Left lung (tissue), 4 donors: ENCODE measurements at regions not wholly inside any gene's neighbourhood (a gene's known extent, or its start where the extent isn't known, plus 50 kb on each side); places are given as distances from the start of the nearest gene placed in this dataset.
"Not testable (repeated sequence)": the region's sequence is repeated elsewhere in the genome, so short reads cannot be mapped to it uniquely, and the experiment has no call there.

Experiments used
- ATAC-seq: fragments of 200-7000 bp; cut with Tn5 transposase; one replicate; pipeline ENCODE4 v1.9.1; 2020; ENCODE audit warnings: moderate library complexity
- DNase-seq, 4 donors: peaks; one replicate each; pipeline ENCODE4 v3.0.0-alpha.2; 2013 to 2020
- H3K27ac ChIP-seq, 2 donors: fragments of 200-600 bp; sonication (generic) in 1 of 2; one replicate each; pipeline versions ENCODE4 v1.5.0 to v1.8.0; 2020 to 2021
- H3K27me3 ChIP-seq, 2 donors: fragments of 200-600 bp; sonication (generic) in 1 of 2; one replicate each; pipeline versions ENCODE4 v1.5.0 to v1.8.0; 2020 to 2021
- H3K36me3 ChIP-seq, 2 donors: fragments of 200-600 bp; sonication (generic) in 1 of 2; one replicate each; pipeline versions ENCODE4 v1.5.0 to v1.8.0; 2020 to 2021
- H3K4me1 ChIP-seq, 2 donors: fragments of 200-600 bp; one replicate each; pipeline ENCODE4 v1.8.0; 2021
- H3K4me3 ChIP-seq, 2 donors: fragments of 200-600 bp; sonication (generic) in 1 of 2; one replicate each; pipeline versions ENCODE4 v1.5.0 to v1.8.0; 2020 to 2021; ENCODE audit warnings: mild to moderate bottlenecking in 1 of 2
- H3K9me3 ChIP-seq, 2 donors: fragments of 200-600 bp; sonication (generic) in 1 of 2; one replicate each; pipeline versions ENCODE4 v1.5.0 to v1.8.0; 2020 to 2021
- intact Hi-C, 2 donors: fragments of 100-400 bp; cut with DNase I; formaldehyde crosslinking; loops; one replicate each; pipeline versions ENCODE4 v1.11.2 to v1.14.2; 2022
- TF ChIP-seq, protein P1 (sequence below), 2 donors: fragments of 200-600 bp; sonication (generic) in 1 of 2; IDR thresholded peaks; one replicate each; pipeline versions ENCODE4 v1.5.0 to v1.8.0; 2021; ENCODE audit warnings: antibody characterized with exemption in 2 of 2
- donor health status: DM: no; HTN: yes; CAD: no.
- donor health status: DM: no; HTN: no; CAD: no.

DNA sequence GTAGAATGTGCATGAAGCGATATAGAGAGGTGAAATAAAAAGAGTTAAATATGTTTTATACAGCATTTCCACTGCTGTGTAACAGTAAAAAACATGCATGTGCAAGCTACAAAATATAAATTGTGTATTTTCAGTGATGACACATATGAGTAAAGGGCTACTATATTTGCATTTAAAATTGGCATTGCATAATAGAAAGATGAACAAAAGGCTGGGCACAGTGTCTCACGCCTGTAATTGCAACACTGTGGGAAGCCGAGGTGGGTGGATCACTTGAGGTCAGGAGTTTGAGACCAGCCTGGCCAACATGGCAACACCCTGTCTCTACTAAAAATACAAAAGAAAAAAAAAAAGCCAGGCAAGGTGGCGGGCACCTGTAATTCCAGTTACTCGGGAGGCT is 79.8 kb upstream of the CCDC71L start:
- Histone ChIP-seq H3K4me1 (peaks cover 0 to 7% of the 10 kb centered on the region in 2 donors), H3K36me3 (no peaks in the 10 kb centered on the region), H3K4me3 (no peak overlapping the region), H3K9me3 (no peaks in the 10 kb centered on the region), H3K27ac (no peak overlapping the region), H3K27me3 (no peaks in the 10 kb centered on the region)
- no peak for ATAC-seq
- intact Hi-C loops = no loop called here
- TF ChIP-seq, protein P1, sequence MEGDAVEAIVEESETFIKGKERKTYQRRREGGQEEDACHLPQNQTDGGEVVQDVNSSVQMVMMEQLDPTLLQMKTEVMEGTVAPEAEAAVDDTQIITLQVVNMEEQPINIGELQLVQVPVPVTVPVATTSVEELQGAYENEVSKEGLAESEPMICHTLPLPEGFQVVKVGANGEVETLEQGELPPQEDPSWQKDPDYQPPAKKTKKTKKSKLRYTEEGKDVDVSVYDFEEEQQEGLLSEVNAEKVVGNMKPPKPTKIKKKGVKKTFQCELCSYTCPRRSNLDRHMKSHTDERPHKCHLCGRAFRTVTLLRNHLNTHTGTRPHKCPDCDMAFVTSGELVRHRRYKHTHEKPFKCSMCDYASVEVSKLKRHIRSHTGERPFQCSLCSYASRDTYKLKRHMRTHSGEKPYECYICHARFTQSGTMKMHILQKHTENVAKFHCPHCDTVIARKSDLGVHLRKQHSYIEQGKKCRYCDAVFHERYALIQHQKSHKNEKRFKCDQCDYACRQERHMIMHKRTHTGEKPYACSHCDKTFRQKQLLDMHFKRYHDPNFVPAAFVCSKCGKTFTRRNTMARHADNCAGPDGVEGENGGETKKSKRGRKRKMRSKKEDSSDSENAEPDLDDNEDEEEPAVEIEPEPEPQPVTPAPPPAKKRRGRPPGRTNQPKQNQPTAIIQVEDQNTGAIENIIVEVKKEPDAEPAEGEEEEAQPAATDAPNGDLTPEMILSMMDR (IDR thresholded peaks at IDR 0.05) = no peak
- DNase-seq = no peak

DNA sequence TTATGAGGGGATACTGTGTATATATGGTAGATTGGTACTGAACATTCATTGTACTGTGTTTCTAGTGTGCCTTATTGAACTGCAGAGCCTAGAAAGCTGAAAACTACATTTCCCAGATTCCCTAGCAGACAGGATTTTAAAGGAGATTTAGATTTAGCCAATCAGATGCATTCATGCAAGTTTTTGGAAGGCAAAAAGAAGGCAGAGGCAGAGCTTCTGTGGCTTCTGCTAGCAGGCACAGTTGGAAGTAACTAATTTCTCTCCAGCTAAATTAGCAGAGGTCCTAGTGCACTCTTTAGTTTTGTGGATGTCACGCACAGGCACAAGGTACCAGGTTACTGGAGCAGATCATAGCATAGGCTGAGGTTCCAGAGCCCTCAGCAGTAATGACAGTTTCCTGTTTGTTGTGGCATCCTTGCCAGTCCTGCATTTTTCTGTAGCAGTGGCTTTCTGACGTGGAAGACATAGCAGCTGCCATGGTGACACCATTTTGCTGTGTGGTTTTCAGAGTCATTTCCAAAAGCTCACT is 83.7 kb upstream of the CCDC71L start:
- H3K36me3 ChIP-seq = no peaks in the 10 kb centered on the region
- ATAC-seq = no peak
- H3K4me3 ChIP-seq = no peak overlapping the region
- no peak for DNase-seq
- no peaks in the 10 kb centered on the region for H3K27me3 ChIP-seq
- H3K9me3 ChIP-seq = no peaks in the 10 kb centered on the region
- intact Hi-C loops = no loop called here
- H3K4me1 ChIP-seq = peaks cover 0 to 3% of the 10 kb centered on the region in 2 donors
- TF ChIP-seq, protein P1 (IDR thresholded peaks at IDR 0.05) = no peak
- no peak overlapping the region for H3K27ac ChIP-seq

DNA sequence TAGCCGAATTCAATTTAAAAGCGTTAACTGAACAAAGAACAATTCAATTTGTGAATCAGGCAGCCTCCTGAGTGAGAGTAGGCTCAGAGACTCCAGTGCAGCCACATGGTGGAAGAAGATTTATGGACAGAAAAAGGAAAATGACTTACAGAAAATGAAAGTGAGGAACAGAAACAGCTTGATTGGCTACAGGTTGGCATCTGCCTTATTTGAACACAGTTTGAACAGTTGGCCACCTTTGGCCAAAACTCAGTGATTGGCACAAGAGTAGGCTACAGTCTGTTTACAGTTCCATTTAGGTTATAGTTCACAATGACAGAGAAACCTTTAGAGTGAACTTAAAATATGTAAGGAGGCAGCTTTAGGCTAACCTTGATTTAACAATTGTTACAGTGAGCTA is 86.3 kb upstream of the CCDC71L start:
- intact Hi-C loops, H3K27me3 ChIP-seq, H3K36me3 ChIP-seq, H3K9me3 ChIP-seq, H3K4me3 ChIP-seq, ATAC-seq, DNase-seq, H3K27ac ChIP-seq, H3K4me1 ChIP-seq: not testable (repeated sequence)

DNA sequence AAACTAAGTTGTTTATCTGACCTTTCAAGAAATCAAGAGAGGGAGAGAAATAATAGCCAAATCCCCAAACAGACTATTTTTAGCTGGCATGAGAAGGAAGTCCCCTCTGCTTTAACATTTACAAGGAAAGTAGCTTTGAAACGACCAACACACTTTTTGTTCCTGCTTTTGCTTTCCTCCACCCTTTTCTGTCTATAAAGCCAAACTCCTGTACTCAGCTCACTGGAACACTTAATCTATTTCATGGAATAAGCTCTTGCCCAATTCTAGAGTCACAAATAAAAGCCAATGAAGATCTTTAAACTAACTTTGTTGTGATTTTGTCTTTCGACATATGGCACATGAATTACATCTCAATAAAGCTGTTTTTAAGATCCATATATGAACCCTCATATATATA is 86.8 kb upstream of the CCDC71L start:
- Histone ChIP-seq H3K36me3 (no peaks in the 10 kb centered on the region), H3K27ac (no peak overlapping the region), H3K4me1 (peaks cover 0 to 3% of the 10 kb centered on the region in 2 donors), H3K4me3 (no peak overlapping the region), H3K9me3 (no peaks in the 10 kb centered on the region), H3K27me3 (no peaks in the 10 kb centered on the region)
- intact Hi-C loops = no loop called here
- ATAC-seq (no peak), DNase-seq (no peak)
- TF ChIP-seq, protein P1 (IDR thresholded peaks at IDR 0.05) = no peak

DNA sequence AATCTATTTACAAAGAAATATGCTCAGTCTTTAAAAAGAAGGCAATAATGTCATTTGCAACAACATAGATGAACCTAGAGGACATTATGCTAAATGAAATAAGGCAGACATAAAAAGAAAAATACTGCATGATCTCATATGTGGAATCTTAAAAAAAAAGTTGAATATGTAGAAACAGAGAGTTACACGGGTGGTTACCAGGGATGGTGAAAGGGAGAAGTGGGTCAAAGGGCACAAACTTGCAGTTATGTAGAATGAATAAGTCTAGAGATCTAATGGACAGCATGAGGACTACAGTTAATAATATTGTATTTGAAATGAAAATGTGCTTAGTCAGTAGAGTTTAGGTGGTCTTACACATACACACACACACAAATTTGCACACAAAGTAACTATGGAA is 88.2 kb upstream of the CCDC71L start:
- ATAC-seq (no peak), DNase-seq (no peak)
- no peaks in the 10 kb centered on the region for H3K27me3 ChIP-seq
- intact Hi-C loops = no loop called here
- H3K36me3 ChIP-seq = no peaks in the 10 kb centered on the region
- H3K4me1 ChIP-seq = peaks cover 0 to 3% of the 10 kb centered on the region in 2 donors
- H3K9me3 ChIP-seq = no peaks in the 10 kb centered on the region
- H3K27ac ChIP-seq = no peak overlapping the region
- TF ChIP-seq, protein P1 (IDR thresholded peaks at IDR 0.05) = no peak
- H3K4me3 ChIP-seq = no peak overlapping the region

DNA sequence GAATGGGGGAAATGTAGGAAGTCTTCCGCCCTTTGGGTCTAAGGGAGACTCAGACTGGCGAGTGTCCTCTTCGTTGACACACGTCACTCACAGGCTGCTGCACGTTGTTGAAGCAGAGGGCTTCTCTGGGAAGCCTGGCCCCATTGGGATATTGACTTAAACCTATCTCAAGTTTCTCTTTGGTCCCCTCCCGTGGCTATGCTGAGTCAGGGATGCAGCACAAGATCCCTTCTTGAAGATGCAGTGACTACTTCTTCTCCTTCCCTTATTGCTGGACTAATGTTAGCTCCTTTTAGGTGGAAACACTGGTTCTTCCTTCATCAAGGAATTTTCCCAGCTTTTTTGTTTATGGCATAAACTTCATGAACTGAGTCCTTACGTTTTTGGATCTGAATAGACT is 89.8 kb upstream of the CCDC71L start:
- H3K36me3 ChIP-seq = no peaks in the 10 kb centered on the region
- TF ChIP-seq, protein P1 (IDR thresholded peaks at IDR 0.05) = no peak
- H3K4me3 ChIP-seq = no peak overlapping the region
- no peak overlapping the region for H3K27ac ChIP-seq
- H3K9me3 ChIP-seq = peaks cover 0 to 3% of the 10 kb centered on the region in 2 donors
- no peak for ATAC-seq
- DNase-seq = no peak
- H3K4me1 ChIP-seq = peaks cover 0 to 3% of the 10 kb centered on the region in 2 donors
- no peaks in the 10 kb centered on the region for H3K27me3 ChIP-seq
- intact Hi-C loops = no loop called here
